Peyer's patch (tissue), 4 donors: ENCODE measurements at regions not wholly inside any gene's neighbourhood (a gene's known extent, or its start where the extent isn't known, plus 50 kb on each side); places are given as distances from the start of the nearest gene placed in this dataset.
"Not testable (repeated sequence)": the region's sequence is repeated elsewhere in the genome, so short reads cannot be mapped to it uniquely, and the experiment has no call there.

ENCODE experiments used
- CTCF ChIP-seq, 6 experiments: fragments of 450-650 bp in 4 of 6; fragments of 200-600 bp in 2 of 6; sonication (generic) in 1 of 6; IDR thresholded peaks; one replicate each; pipeline ENCODE4 v1.5.1; 2017 to 2019; ENCODE audit warnings: antibody characterized with exemption in 6 of 6, mild to moderate bottlenecking in 3 of 6, moderate library complexity in 1 of 6
- POLR2A ChIP-seq, 2 donors: fragments of 450-650 bp; IDR thresholded peaks; one replicate each; pipeline ENCODE4 v1.5.1; 2017; ENCODE audit warnings: antibody characterized with exemption in 2 of 2, mild to moderate bottlenecking in 2 of 2, moderate library complexity in 2 of 2

GRCh38 chr9:138209071-138209644 is 331.6 kb downstream of the CACNA1B start:
- not testable (repeated sequence) for TF ChIP-seq CTCF, POLR2A (IDR thresholded peaks at IDR 0.05)
